Activated CD8-positive, alpha-beta memory T cell treated with anti-CD3 and anti-CD28 coated beads for 1 hour (primary cell): ENCODE measurements at regions not wholly inside any gene's neighbourhood (a gene's known extent, or its start where the extent isn't known, plus 50 kb on each side); places are given as distances from the start of the nearest gene placed in this dataset.
"Not testable (repeated sequence)": the region's sequence is repeated elsewhere in the genome, so short reads cannot be mapped to it uniquely, and the experiment has no call there.

Source experiments
- DNase-seq, 2 donors: peaks; one replicate each; pipeline ENCODE4 v3.0.0-alpha.2; 2020; ENCODE audit warnings: low read depth in 1 of 2; ENCODE audit errors: extremely low read depth in 1 of 2

DNA sequence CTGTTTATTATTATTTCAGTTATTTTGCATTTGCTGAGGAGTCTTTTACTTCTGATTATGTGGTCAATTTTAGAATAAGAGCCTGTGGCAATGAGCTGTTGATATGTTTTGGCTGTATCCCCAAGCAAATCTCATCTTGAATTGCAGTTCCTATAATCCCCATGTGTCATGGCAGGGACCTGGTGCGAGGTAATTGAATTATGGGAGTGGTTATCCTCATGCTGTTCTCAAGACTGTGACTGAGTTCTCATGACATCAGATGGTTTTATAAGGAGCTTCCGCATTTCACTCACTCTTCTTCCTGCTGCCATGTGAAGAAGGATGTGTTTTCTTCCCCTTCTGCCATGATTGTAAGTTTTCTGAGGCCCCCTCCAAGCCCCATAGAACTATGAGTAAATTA lies 114.9 kb upstream of the SLCO6A1 start:
- DNase-seq = no peak

DNA sequence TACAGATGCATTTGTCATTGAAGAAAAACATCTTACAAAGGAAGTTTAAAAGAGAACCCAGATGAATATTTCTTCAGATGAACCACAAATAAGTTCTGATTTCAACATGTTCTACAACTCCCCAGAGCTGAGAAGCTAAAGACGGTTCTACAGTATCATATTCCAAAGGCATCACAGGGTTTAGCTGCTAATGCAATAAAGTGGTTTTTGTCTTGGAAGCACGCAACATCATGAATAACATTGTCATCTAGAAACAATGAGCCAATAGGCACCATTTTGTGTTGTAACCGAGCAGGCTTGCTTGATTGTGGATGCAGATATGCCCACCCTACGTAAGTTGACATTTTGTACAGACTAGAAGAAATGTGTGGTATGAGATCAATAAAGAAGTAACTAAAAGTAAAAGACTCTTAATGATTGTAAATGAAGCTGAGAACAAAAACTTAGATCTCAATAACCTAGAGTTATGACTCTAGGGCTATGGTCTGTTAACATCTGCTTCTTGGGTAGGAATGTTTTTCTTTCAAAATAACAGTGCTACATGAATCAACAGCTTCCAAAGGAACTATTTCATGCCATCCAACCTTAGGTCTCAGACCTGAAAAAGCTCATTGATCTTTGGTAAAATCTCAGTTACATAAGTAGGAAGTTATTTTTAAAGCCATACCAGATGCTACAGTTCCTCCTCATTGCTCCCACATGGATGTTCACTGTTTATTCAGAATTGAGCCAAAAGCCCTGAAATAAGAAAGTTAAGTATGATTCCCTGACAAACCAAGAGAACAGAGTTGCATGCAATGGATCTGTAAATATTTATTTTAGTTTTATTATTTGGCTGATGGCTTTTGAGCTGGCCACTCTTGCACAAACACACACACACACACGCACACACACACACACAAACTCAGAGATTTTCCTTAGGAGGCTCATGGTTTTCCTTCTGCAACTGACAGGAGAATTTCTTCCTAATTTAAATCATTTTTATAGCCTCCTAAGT lies 118.7 kb upstream of the SLCO6A1 start:
- no peak for DNase-seq

DNA sequence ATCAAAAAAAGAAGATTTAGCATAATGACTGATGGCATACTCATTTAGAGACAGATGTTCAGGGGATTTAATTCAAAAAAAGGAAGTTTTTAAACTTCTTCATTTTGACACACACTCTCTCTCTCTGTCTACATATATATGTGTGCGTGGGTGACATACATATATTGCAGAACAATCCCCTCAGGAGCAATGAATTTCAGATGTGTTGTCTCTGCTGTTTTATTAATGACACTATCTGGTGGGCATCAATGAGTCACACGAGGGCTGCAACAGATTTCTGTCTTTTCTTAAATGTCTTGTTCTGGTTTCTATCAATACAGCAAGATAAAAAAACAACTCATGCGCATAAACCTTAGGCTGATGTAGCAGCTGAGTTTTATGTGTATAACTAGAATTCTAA lies 123.5 kb upstream of the SLCO6A1 start:
- no peak for DNase-seq

DNA sequence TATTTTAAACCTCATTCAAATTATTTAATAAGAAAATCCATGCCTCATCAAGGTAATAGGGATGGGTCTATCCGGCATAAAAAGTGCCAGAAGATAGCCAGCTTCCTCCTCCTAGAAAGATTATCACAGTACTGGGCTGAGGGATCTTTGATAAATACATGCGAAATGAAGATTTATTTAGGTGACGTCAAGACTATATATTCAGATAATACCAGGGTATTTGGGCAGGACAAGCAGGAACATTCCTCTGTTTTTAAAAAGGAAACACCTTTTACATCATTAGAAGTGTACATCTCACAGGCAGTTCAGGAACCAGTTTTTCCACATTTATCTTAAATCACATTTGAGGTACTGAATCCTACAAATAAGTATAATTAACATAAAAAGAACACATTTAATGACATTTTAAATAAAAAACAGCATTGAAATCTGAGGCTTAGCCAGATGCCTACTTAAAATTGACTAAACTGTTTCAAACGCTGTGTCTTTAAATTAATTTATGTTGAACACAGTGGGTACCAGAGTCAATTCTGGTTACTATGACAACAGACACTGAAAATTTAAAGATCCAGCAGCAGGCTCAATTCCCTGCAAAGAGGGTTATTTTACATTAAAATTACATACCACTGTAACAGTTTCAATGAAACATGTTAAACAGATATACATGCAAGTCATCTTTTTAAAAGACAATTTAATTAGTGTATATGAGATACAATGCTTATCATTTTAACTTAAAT lies 124.7 kb upstream of the SLCO6A1 start:
- DNase-seq = no peak

DNA sequence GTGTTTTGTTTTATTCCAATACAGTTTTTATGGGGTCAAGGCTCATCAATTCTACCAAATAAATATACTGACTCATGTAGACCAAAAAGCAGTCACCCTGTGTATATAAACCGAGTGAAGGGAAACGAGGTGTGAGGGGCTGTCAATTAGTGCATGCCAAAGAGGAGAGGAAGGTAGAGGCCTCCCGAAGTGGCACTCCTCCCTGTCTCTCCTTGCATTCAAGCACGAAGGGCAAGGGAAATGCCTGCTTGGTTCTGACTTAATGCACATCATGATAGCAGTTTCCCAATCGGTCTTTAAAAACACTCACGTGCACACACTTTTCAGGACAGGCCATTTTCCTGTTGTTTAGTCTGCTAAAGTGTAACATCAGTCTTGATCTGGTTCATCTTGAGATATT lies 125.6 kb upstream of the SLCO6A1 start:
- DNase-seq = no peak

DNA sequence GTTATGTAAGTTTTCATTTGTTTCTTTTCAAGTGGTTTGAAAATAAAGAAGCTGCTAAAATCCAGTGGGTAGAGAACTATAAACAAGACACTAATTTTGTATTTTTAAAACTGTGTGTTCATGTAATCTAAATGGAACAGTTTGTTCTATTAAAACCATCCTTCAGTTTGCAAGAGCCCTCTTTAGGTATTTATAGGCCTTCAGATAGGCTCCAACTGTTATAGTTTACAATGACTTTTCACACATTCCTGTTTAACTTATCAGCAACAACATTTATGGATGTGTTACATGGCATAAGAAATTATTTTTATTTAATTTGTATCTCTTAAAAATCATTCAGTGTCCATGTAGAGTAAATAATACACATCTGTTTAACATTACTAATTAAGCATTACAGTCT lies 126.7 kb upstream of the SLCO6A1 start:
- no peak for DNase-seq

DNA sequence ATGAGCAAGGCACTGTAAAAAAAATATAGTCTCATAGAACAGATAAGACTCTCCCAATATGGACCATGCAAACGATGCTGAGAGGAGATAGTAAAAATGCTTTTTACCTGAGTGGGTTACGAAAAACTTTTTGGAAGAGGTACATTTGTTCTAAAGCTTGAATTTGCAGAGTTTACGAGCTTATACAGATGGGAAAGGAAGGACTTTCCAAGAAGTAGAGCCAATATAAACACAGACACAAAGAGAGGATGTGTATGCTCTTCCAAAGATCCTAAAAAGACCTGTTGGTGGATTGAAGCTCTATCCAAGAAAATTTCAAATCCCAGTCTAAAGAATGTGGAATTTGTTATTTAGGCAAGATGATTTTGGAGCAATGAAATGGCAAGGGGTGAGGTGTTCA lies 127.1 kb upstream of the SLCO6A1 start:
- no peak for DNase-seq

DNA sequence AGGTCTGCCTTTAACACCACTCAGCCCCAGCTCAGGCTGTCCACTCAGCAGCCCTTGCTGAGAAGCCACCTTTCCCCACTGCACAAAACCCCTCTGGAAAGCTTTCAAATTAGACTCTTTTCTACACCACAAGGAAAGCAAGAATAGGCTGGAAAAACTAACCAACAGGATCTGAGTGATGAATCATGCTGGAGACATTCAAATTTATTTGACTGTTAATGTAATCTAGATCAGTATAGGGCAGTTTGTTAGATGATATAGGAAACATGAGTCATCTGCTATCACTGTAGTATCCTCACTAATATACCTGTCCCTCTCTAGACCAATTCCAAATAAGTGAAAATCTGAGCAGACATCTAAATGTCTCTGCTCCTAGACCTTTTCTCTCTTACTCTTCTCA lies 127.8 kb upstream of the PAM start:
- no peak for DNase-seq

DNA sequence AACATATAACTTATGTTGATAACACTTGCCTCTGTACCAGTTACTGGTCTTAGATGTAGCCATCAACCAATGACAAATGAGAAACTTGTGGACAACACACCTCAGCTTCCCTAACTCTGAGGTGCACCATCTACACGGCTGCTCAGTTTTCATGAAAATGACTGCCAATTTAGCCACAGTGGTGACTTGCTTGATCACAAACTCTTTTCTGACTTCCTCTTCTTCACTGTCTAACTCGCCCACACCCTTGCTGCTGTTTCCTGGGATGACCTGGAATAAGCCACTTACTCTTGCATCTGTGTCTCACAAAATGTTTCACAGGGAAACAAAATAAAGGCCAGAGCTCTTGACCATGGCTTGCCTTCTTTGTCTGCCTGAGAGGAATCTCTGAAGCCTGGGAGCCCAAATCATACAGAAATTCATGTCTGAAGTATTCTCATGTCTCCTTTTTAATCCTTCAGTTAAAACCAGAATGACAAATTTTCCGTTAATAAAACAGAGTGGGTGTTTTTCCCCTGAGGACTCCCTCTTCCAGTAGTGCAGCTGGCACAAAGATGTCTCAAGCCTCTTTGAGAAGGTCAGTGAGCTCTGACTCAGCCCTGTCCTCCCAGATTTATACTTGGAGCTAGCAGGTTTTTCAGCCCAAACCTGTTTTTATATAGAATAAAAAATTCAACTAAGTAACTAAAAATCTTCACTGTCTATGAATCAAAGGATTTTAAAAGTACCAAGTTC lies 126.5 kb upstream of the PAM start:
- no peak for DNase-seq

DNA sequence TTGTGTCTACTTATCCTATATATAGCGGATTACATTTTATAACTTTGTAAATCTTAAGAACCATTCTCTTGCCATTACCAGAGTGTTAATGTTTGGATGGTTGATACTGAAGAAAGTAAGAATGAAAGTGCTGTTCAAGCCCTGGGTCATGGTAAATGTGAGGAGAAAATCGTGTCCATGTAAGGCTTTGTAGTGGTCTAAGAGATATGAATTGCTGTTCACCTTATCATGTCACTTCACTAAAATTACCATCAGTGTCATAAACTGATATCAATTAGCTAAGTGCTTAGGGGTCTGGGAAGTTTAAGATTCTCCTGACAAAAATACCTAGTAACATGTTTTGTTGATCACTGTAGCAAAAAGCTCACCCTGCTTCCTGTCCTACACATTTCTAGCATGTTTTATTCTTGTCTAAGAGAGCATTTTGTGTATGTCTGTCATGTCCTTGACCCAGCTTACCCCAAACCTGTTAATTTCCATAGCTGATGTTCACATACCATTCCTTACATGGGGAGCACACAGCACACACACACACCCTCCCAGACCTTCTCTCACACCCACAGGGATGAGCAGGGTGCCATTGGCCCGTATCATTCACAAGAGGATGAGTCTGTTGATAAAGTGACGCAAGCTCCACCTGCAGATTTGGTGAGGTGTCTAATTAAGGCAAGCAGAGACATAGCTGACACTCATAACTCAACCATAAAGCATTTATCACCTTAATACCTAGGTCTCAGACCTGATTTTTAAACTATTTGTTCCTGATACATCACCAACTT lies 125.1 kb upstream of the PAM start:
- no peak for DNase-seq

DNA sequence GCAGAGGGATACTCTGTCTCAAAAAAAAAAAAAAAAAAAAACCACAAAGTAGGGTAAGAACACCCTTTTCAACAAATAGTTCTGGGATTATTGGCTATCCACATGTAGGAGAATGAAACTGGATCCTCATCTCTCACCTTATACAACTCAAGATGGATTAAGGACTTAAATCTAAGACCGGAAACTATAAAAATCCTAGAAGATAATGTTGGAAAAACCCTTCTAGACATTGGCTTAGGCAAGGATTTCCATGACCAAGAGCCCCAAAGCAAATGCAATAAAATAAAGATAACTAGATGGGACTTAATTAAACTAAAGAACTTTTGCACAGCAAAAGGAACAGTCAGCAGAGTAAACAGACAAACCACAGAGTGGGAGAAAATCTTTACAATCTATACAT lies 119.7 kb upstream of the PAM start:
- DNase-seq = not testable (repeated sequence)

DNA sequence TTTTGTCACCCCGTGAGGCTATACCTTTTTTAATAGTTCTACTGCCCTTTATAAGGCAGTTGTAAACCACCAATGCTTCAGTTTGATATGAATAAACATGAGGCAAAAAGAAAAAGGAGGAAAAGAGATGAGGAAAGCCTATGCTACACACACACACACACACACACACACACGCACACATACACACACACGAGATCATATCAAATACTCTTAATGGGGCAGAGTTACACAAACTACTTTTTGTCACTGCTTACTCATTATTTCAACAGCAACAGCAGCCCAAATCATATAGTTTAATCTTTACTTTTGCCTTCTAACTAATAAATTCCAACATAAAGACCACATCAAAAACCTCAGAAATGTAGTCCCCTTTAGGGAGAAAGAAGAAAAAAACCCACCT lies 116.8 kb upstream of the PAM start:
- DNase-seq = no peak

DNA sequence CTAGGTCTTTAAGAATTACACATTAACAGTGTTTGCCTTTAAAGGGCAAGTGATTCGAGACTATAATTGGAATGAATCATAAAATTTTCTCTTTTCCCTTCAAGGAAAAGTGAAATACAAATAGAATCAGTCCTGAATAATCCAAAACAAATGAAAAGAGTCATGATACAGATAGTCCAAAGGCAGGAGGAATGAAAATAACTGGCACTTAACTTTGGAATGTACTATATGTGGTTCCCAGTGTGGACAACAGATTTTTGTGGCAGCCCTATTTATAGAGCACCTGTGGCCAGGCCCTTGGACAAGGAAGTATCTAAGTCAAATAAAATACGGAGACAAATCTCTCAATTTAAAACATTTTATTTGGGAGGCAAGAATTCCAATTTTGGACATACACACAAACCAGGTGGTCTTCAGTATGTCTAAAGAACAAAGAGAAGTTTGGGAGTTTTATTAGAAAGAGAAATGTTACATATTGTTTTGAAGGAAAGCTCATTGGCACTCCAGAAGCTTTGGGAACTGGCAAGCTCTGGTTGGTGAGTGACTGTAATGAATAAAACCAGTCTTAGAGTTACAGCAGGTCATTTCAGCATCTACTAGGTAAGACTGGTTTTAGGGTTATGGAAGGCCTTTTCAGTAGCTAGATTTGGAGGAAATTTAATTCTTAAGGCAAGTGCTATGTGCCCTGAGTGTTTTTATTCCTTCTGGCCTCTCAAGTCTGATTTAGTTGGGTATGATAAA lies 116.0 kb upstream of the PAM start:
- no peak for DNase-seq

DNA sequence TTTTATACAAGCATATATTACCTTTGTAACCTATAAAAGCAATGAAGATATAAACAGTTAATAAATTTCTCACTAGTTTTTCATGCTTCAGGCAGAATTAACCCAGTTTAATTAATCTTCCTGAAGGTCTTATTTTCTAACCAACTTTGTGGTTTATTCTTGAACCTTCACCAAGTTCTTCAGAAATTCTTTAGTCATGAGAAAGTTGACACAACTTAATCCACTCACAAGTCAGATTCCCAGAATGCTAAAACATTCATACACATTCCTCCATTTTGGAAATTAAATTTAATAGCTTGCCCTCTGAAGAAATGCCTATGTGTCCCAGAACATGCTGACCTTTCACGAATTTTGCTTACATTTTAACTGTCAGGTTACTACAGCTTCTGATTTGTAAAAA lies 105.4 kb upstream of the PAM start:
- no peak for DNase-seq

DNA sequence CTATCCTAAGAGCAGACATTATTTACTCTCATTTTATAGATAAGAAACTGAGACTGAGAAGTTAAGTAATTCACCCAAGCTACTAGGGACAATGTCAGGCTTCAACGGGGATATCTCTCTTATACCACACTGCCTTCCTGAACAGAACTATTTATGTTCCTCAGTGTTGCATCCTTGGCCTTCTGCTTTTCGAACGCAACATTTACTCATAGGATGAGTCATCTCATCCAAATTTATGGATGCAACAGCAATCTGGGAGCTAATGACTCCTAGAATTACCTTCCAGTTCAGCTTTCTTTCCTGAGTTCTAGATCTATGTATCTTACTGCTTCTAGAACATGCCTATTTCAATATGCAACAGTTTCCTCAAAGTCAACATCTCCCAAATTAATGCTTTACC lies 103.6 kb upstream of the PAM start:
- no peak for DNase-seq

DNA sequence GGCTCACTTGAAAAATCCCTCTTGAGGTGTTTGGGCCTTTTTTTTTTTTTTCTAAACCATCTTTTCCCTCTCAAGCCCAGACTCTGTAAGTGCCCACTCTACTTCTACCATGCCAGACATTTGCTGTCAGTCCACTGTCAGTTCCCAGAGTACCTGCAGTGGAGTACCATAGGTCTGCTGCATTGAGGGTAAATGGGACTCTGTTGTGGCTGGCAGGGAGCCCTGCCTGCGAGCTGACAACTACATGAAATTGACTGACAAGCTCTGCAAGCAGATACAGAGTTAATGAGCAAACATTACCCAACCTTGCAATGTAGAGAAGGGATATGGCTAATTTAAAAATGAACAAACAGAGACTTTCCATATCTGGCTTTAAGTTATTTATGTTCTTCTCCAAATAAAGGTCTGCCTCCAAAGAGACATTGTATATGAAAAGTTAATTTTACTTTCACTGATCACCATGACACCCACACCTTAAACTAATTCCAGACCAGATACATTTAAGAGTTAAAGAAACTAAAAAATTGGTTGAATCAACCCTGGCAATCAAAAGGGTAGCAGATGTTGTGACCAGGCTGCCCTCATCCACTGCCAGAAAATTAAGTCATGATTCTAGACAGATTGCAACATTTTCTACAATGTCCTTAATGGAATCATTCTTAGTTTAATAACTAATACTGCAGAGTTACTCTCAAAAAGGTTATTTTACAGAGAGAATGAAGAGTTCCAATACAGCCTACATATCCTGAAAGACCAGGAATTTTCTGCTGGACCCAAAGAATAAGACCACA lies 100.4 kb upstream of the PAM start:
- no peak for DNase-seq

DNA sequence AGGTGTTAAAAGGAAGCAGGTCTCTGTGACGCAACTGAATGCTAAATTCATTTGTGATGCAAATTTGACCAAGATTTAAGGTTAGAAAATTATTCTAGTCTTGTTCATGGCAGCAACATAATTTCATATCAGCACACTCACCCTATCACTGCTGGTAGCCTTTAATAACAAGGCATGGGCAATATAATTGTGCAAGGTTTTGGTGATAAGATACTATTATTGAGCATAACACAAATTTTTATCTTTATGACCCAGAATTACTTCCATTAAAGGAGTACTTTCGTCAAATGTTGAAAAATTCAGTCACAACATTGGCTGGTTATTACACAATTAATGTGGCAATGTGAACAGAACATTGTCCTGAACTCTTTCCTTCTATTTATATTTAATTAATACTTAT lies 96.0 kb upstream of the PAM start:
- DNase-seq = no peak

DNA sequence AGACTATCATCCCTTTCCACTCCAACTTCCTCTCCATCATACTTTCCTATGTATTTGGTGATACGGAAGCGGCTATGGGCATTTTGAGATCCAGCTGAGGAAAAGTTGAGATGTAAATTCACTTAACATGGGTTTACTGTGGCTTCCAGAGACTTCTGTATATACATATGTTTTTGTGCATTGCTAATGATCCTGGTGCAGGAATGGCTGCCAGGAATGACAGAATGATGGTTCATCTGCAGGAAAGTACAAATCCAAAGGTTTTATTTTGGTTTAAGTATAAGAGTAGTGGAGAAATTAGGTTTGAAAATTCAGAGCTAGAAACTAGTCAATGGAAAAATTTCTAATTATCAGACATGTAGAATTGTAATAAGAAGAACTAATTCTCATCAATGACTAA lies 95.0 kb upstream of the PAM start:
- no peak for DNase-seq
